ENCODE measurements at regions not wholly inside any gene's neighbourhood (a gene's known extent, or its start where the extent isn't known, plus 50 kb on each side); places are given as distances from the start of the nearest gene placed in this dataset.

DNA sequence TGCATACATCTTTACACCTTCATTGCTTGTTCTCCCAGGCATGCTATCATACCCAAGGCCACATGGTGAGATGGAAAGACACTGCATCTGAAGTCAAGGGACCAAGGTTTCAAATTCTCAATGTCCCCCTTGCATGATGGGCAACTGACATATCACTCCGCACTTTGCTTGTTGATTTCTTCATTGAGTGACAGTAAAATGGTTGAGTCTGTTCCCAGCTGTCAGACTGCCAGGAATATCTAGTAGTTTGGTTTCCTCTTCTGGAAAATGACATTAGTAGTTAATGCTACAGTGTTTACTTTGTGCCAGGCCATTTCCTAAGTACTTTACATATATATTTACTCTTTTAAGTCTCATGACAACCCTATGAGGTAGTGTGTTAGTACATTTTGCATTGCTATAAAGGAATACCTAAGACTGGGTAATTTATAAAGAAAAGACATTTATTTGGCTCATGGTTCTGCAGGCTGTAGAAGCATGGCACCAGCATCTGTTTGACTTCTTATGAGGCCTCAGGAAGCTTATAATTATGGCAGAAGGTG is 114.4 kb downstream of the PCSK1 start:
- Histone ChIP-seq H3K36me3 (ENCODE audit: low read depth) (no peaks in the 10 kb centered on the region), H4K20me1 (ENCODE audit: insufficient read depth) (no peaks in the 10 kb centered on the region), H3F3A (ENCODE audit: insufficient read depth, low read depth) (no peaks in the 10 kb centered on the region), H3K79me2 (ENCODE audit: low read depth) (no peaks in the 10 kb centered on the region), H3K4me2 (no peak overlapping the region), H3K4me1 (replicated peaks; ENCODE audit: insufficient read depth) (peaks cover 18% of the 10 kb centered on the region), H3K27ac (no peak overlapping the region), H2AFZ (no peak overlapping the region), H3K9me3 (ENCODE audit: insufficient read depth, low read depth) (no peaks in the 10 kb centered on the region; the same call in 1 of the 2 replicates), H3K4me3 (no peak overlapping the region), H3K9me2 (ENCODE audit: insufficient read depth) (no peaks in the 10 kb centered on the region), H3K27me3 (ENCODE audit: insufficient read depth, low read depth) (no peaks in the 10 kb centered on the region)
- TF ChIP-seq, protein P1, sequence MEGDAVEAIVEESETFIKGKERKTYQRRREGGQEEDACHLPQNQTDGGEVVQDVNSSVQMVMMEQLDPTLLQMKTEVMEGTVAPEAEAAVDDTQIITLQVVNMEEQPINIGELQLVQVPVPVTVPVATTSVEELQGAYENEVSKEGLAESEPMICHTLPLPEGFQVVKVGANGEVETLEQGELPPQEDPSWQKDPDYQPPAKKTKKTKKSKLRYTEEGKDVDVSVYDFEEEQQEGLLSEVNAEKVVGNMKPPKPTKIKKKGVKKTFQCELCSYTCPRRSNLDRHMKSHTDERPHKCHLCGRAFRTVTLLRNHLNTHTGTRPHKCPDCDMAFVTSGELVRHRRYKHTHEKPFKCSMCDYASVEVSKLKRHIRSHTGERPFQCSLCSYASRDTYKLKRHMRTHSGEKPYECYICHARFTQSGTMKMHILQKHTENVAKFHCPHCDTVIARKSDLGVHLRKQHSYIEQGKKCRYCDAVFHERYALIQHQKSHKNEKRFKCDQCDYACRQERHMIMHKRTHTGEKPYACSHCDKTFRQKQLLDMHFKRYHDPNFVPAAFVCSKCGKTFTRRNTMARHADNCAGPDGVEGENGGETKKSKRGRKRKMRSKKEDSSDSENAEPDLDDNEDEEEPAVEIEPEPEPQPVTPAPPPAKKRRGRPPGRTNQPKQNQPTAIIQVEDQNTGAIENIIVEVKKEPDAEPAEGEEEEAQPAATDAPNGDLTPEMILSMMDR (conservative IDR thresholded peaks at IDR 0.05): no peak
- no peak for TF ChIP-seq EZH2 (IDR thresholded peaks at IDR 0.05; ENCODE audit: low read depth)
- intact Hi-C loops (cut with micrococcal nuclease; ENCODE audit: unreplicated experiment): no loop called here
- no TSS peak for BruUV-seq (replicated peaks)
- POLR2A ChIA-PET (ENCODE audit: unreplicated experiment): no interaction called here
- DNase-seq: no peak
- CTCF ChIA-PET: interaction anchor here (1.6 kb wide), 1 partner anchor 18 kb away, joined by 4 read pairs; no protein-coding TSS in a partner anchor

DNA sequence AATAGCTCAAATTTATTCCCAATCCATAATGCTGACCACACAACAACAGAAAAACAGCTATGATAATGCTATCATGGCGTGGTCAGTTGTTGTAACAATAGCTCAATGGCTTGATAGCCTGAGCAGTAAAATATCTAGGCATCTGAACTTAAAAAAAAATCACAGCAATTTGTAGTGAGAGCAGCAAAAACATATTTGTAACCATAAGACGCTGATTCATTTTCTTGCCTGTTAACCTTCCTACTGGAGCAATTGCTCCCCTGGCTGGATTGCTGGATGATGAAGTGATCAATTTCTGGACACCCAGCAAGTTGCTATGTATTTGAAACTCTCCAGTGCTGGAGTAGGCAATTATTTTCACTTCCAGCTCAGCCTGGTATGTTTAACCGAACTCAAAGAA is 115.1 kb downstream of the PCSK1 start:
- Histone ChIP-seq H3K79me2 (ENCODE audit: low read depth) (no peaks in the 10 kb centered on the region), H3K9me3 (ENCODE audit: insufficient read depth, low read depth) (no peaks in the 10 kb centered on the region; the same call in 1 of the 2 replicates), H3K27me3 (ENCODE audit: insufficient read depth, low read depth) (no peaks in the 10 kb centered on the region), H4K20me1 (ENCODE audit: insufficient read depth) (no peaks in the 10 kb centered on the region), H3K9me2 (ENCODE audit: insufficient read depth) (no peaks in the 10 kb centered on the region), H3K4me3 (no peak overlapping the region), H3K4me1 (replicated peaks; ENCODE audit: insufficient read depth) (peaks cover 18% of the 10 kb centered on the region), H3K27ac (no peak overlapping the region), H3K4me2 (no peak overlapping the region), H2AFZ (no peak overlapping the region), H3K36me3 (ENCODE audit: low read depth) (no peaks in the 10 kb centered on the region), H3F3A (ENCODE audit: insufficient read depth, low read depth) (no peaks in the 10 kb centered on the region)
- TF ChIP-seq EZH2 (IDR thresholded peaks at IDR 0.05; ENCODE audit: low read depth): no peak
- TF ChIP-seq, protein P1 (conservative IDR thresholded peaks at IDR 0.05): no peak
- intact Hi-C loops (cut with micrococcal nuclease; ENCODE audit: unreplicated experiment): no loop called here
- POLR2A ChIA-PET (ENCODE audit: unreplicated experiment): no interaction called here
- DNase-seq: no peak
- no TSS peak for BruUV-seq (replicated peaks)
- CTCF ChIA-PET: interaction anchor here (1.6 kb wide), 1 partner anchor 19 kb away, joined by 4 read pairs; no protein-coding TSS in a partner anchor

DNA sequence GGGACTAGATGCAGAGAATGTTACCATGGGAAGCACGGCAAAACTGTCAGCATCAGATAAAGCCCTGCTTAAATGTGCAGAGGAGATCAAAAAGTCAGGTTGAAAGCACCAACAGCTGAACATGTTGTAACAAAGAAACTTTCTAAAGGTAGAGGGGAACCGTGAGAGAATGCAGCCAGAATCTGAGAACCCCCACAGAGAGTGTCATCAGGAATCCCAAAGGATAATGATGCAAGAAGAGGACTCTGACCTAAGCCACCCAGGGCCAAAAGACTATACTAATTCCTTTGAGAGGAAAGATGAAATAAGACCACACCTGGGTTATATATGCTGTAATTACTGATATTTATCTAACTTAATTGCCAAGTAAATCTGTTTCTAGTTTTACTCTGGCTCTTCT is 116.6 kb downstream of the PCSK1 start:
- Histone ChIP-seq H3K9me3 (ENCODE audit: insufficient read depth, low read depth) (no peaks in the 10 kb centered on the region), H3K79me2 (ENCODE audit: low read depth) (no peaks in the 10 kb centered on the region), H3K27ac (no peak overlapping the region), H3K4me1 (replicated peaks; ENCODE audit: insufficient read depth) (peaks cover 13% of the 10 kb centered on the region), H4K20me1 (ENCODE audit: insufficient read depth) (no peaks in the 10 kb centered on the region), H3F3A (ENCODE audit: insufficient read depth, low read depth) (no peaks in the 10 kb centered on the region), H3K4me3 (no peak overlapping the region), H3K36me3 (ENCODE audit: low read depth) (no peaks in the 10 kb centered on the region), H3K4me2 (no peak overlapping the region), H2AFZ (no peak overlapping the region), H3K27me3 (ENCODE audit: insufficient read depth, low read depth) (no peaks in the 10 kb centered on the region), H3K9me2 (ENCODE audit: insufficient read depth) (no peaks in the 10 kb centered on the region)
- DNase-seq: no peak
- CTCF ChIA-PET: no interaction called here
- intact Hi-C loops (cut with micrococcal nuclease; ENCODE audit: unreplicated experiment): no loop called here
- TF ChIP-seq EZH2 (IDR thresholded peaks at IDR 0.05; ENCODE audit: low read depth): no peak
- TF ChIP-seq, protein P1 (conservative IDR thresholded peaks at IDR 0.05): no peak
- POLR2A ChIA-PET (ENCODE audit: unreplicated experiment): no interaction called here
- BruUV-seq (replicated peaks): no TSS peak
